ENCODE measurements at regions not wholly inside any gene's neighbourhood (a gene's known extent, or its start where the extent isn't known, plus 50 kb on each side); places are given as distances from the start of the nearest gene placed in this dataset.

GRCh38 chrX:99494668-99495067 lies 915.4 kb downstream of the PCDH19 start:
- Histone ChIP-seq H4K20me1 (ENCODE audit: insufficient read depth, low read length) (no peaks in the 10 kb centered on the region), H2AFZ (ENCODE audit: insufficient read depth, low read depth, low read length, poor library complexity, severe bottlenecking) (no peak overlapping the region), H3K27me3 (ENCODE audit: control insufficient read depth in 2 of 2, insufficient read depth in 2 of 2, low read length in 2 of 2) (no peaks in the 10 kb centered on the region), H3K4me2 (replicated peaks; ENCODE audit: extremely low read depth, low read length, poor library complexity, severe bottlenecking) (no peak overlapping the region), H3K9ac (ENCODE audit: insufficient read depth, low read length, poor library complexity, severe bottlenecking) (no peak overlapping the region), H3K9me3 (replicated peaks in 1 of 2; ENCODE audit: control insufficient read depth in 1 of 2, insufficient read depth in 1 of 2, low read length in 2 of 2) (peaks cover 10 to 15% of the 10 kb centered on the region in 2 donors), H3K4me3 (replicated peaks in 1 of 3; ENCODE audit: low read depth in 2 of 3, low read length in 3 of 3) (no peak overlapping the region), H3K36me3 (replicated peaks in 1 of 2; ENCODE audit: control insufficient read depth in 1 of 2, insufficient read depth in 2 of 2, low read length in 2 of 2) (no peaks in the 10 kb centered on the region), H3K4me1 (ENCODE audit: control insufficient read depth in 1 of 2, insufficient read depth in 2 of 2, low read length in 2 of 2) (no peaks in the 10 kb centered on the region), H3K27ac (ENCODE audit: low read depth in 1 of 2, low read length in 2 of 2) (no peak overlapping the region), H3K79me2 (ENCODE audit: insufficient read depth, low read length) (no peaks in the 10 kb centered on the region)
- DNase-seq = no peak
- Mint-ChIP-seq H3K27me3 (ENCODE audit: low read depth in 3 of 3) (peaks cover 0 to 1% (median 0%) of the 10 kb centered on the region in 3 donors), H3K4me1 (no peaks in the 10 kb centered on the region), H3K36me3 (no peaks in the 10 kb centered on the region), H3K4me3 (no peak overlapping the region), H3K27ac (no peak overlapping the region), H3K9me3 (peaks cover 0 to 12% (median 3%) of the 10 kb centered on the region in 7 donors)
- no peak for TF ChIP-seq CTCF (IDR thresholded peaks at IDR 0.05)
- intact Hi-C loops (cut with micrococcal nuclease) = no loop called here
- no CpG with 5 or more reads among the region's 2 CpGs for WGBS (ENCODE audit: insufficient coverage)

GRCh38 chrX:99480728-99481127 lies 929.3 kb downstream of the PCDH19 start:
- Histone ChIP-seq H3K4me1 (ENCODE audit: control insufficient read depth in 1 of 2, insufficient read depth in 2 of 2, low read length in 2 of 2) (no peaks in the 10 kb centered on the region), H3K9ac (ENCODE audit: insufficient read depth, low read length, poor library complexity, severe bottlenecking) (no peak overlapping the region), H3K27me3 (ENCODE audit: control insufficient read depth in 2 of 2, insufficient read depth in 2 of 2, low read length in 2 of 2) (no peaks in the 10 kb centered on the region), H3K4me3 (replicated peaks in 1 of 3; ENCODE audit: low read depth in 2 of 3, low read length in 3 of 3) (no peak overlapping the region), H3K36me3 (replicated peaks in 1 of 2; ENCODE audit: control insufficient read depth in 1 of 2, insufficient read depth in 2 of 2, low read length in 2 of 2) (no peaks in the 10 kb centered on the region), H3K4me2 (replicated peaks; ENCODE audit: extremely low read depth, low read length, poor library complexity, severe bottlenecking) (no peak overlapping the region), H3K27ac (ENCODE audit: low read depth in 1 of 2, low read length in 2 of 2) (no peak overlapping the region), H4K20me1 (ENCODE audit: insufficient read depth, low read length) (no peaks in the 10 kb centered on the region), H3K9me3 (replicated peaks in 1 of 2; ENCODE audit: control insufficient read depth in 1 of 2, insufficient read depth in 1 of 2, low read length in 2 of 2) (no peaks in the 10 kb centered on the region), H3K79me2 (ENCODE audit: insufficient read depth, low read length) (no peaks in the 10 kb centered on the region), H2AFZ (ENCODE audit: insufficient read depth, low read depth, low read length, poor library complexity, severe bottlenecking) (no peak overlapping the region)
- Mint-ChIP-seq H3K36me3 (no peaks in the 10 kb centered on the region), H3K4me1 (no peaks in the 10 kb centered on the region), H3K9me3 (peaks cover 0 to under 1% (median 0%) of the 10 kb centered on the region in 7 donors), H3K4me3 (no peak overlapping the region), H3K27ac (no peak overlapping the region), H3K27me3 (ENCODE audit: low read depth in 3 of 3) (peaks cover 0 to 2% (median 0%) of the 10 kb centered on the region in 3 donors)
- no CpG with 5 or more reads among the region's 1 CpG for WGBS (ENCODE audit: insufficient coverage)
- intact Hi-C loops (cut with micrococcal nuclease) = no loop called here
- no peak for TF ChIP-seq CTCF (IDR thresholded peaks at IDR 0.05)
- DNase-seq = no peak
